Upper lobe of left lung (tissue), 4 donors: ENCODE measurements at regions not wholly inside any gene's neighbourhood (a gene's known extent, or its start where the extent isn't known, plus 50 kb on each side); places are given as distances from the start of the nearest gene placed in this dataset.

Experiments
- CTCF ChIP-seq, 6 experiments: fragments of 450-650 bp in 4 of 6; fragments of 200-600 bp in 2 of 6; sonication (generic) in 2 of 6; IDR thresholded peaks; one replicate each; pipeline ENCODE4 v1.5.1; 2016 to 2019; ENCODE audit warnings: antibody characterized with exemption in 6 of 6
- EP300 ChIP-seq, 4 donors: sonication (generic); formaldehyde crosslinking; IDR thresholded peaks; one replicate each; pipeline ENCODE4 v1.5.1; 2017; ENCODE audit warnings: antibody characterized with exemption in 4 of 4, control low read depth in 2 of 4
- POLR2A ChIP-seq, 4 donors: fragments of 450-650 bp; IDR thresholded peaks; one replicate each; pipeline ENCODE4 v1.5.1; 2016 to 2017; ENCODE audit warnings: antibody characterized with exemption in 4 of 4, mild to moderate bottlenecking in 2 of 4

GRCh38 chr3:178406206-178406605 is 130.0 kb upstream of the KCNMB2 start:
- TF ChIP-seq POLR2A (IDR thresholded peaks at IDR 0.05) (no peak), CTCF (IDR thresholded peaks at IDR 0.05) (no peak), EP300 (IDR thresholded peaks at IDR 0.05) (no peak)
